Ectodermal cell (in vitro differentiated cells): ENCODE measurements at regions not wholly inside any gene's neighbourhood (a gene's known extent, or its start where the extent isn't known, plus 50 kb on each side); places are given as distances from the start of the nearest gene placed in this dataset.

Source experiments
- H3K27ac ChIP-seq: 2 replicates; pipeline ENCODE4 v1.7.0; 2013; ENCODE audit warnings: mild to moderate bottlenecking, low read depth, low read length; ENCODE audit not compliant: insufficient read depth, poor library complexity, severe bottlenecking
- H3K27me3 ChIP-seq: 2 replicates; pipeline ENCODE4 v1.7.0; 2013; ENCODE audit warnings: mild to moderate bottlenecking, low read length; ENCODE audit not compliant: insufficient read depth, control insufficient read depth, poor library complexity, severe bottlenecking
- H3K36me3 ChIP-seq: one replicate; pipeline ENCODE4 v1.7.0; 2013; ENCODE audit warnings: low read length; ENCODE audit not compliant: control insufficient read depth, insufficient read depth
- H3K4me1 ChIP-seq: one replicate; pipeline ENCODE4 v1.7.0; 2013; ENCODE audit warnings: low read length; ENCODE audit not compliant: control insufficient read depth, insufficient read depth
- H3K4me3 ChIP-seq: 2 replicates; pipeline ENCODE4 v1.7.0; 2013; ENCODE audit warnings: low read depth, low read length, control low read depth; ENCODE audit not compliant: insufficient read depth
- H3K9me3 ChIP-seq: 2 replicates; pipeline ENCODE4 v1.7.0; 2013; ENCODE audit warnings: mild to moderate bottlenecking, low read length, moderate library complexity; ENCODE audit not compliant: control insufficient read depth
- WGBS, 2 experiments: methylation state at CpG; one replicate each; pipeline ENCODE4 v1.1.7; 2013; ENCODE audit warnings: missing lambda C conversion rate in 2 of 2; 5-methylcytosine and 5-hydroxymethylcytosine counted together

DNA sequence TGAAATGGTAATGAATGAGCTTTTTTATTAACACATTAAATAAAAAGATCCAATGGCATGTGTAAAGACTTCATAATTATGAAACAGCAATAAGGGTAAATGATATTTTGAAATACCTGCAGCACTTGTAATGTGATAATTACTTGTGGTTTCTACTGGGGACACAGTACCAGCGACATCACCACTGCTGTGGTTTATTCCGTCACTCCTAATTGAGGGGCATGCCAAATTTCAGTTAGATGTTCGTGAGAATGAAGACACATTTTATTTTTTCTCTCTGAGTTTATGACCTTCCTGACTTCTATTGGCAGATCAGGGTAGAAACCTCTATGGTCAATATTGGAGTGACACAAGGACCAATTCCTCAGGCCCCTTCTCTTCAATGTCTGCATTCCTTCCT is 131.9 kb upstream of the XYLT1 start:
- Histone ChIP-seq H3K36me3 (no peaks in the 10 kb centered on the region), H3K4me1 (no peaks in the 10 kb centered on the region), H3K27ac (no peak overlapping the region), H3K4me3 (no peak overlapping the region), H3K9me3 (no peaks in the 10 kb centered on the region), H3K27me3 (no peaks in the 10 kb centered on the region)
- WGBS, 2 experiments = 95 to 97% methylated on average over 3 of the region's 3 CpGs

DNA sequence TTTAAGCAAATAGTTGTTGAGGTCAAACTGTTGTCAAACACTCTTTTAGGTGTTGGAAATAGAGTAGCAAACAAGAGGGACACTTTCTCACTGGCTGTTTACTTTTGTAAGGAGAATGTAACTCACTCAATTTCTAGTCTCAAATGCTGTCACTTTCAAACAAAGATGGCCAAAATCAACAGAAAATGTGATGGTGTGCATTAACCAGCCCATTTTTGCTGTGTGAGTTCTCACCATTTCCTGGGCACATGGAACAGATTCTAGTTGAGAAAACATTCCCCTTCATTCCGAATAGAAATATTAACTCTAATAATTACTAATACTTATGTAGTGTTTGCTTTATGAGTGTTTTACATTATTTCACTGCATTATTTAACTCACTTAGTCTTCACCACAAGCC is 128.2 kb upstream of the XYLT1 start:
- no peak overlapping the region for H3K4me3 ChIP-seq
- no peak overlapping the region for H3K27ac ChIP-seq
- H3K4me1 ChIP-seq = no peaks in the 10 kb centered on the region
- no CpG with 5 or more reads among the region's 1 CpG for WGBS, 2 experiments
- no peaks in the 10 kb centered on the region for H3K9me3 ChIP-seq
- H3K36me3 ChIP-seq = no peaks in the 10 kb centered on the region
- no peaks in the 10 kb centered on the region for H3K27me3 ChIP-seq

DNA sequence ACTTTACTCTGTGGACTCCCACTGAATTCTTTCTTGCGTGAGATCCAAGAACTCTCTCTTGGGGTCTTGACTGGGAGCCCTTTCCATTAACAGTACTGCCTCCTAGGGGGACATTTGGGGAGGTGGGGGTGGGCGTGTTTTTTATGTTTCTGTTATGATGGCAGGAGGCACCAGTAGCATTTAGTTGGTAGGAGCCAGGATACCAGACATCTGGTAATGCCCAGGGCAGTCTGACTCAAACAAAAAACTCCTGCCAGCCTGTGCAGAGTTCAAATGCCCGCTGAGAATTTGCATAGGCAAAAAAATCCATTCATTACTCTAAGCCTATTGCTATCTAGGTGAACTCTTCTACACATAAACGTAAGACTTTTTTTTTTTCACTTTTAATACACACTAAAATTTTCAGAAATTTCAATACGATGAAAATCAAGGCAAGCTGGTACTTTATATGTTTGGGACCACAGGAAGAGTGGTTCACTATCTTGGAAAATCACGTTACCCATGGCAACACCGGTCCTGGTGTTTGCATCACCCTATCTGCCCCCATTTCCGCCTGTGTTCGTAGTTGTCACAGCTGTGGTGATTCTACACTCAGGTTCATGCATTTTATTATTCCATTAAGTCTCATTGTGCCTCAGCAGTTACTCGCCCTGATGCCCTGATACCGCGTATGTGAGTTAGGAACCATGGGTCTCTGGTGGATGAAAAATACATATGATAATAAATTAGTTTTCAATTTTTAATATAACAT is 121.1 kb upstream of the XYLT1 start:
- 90 to 96% methylated on average over 10 to 12 of the region's 12 CpGs for WGBS, 2 experiments
- Histone ChIP-seq H3K4me3 (no peak overlapping the region), H3K27me3 (no peaks in the 10 kb centered on the region), H3K36me3 (no peaks in the 10 kb centered on the region), H3K27ac (no peak overlapping the region), H3K4me1 (no peaks in the 10 kb centered on the region), H3K9me3 (no peaks in the 10 kb centered on the region)

DNA sequence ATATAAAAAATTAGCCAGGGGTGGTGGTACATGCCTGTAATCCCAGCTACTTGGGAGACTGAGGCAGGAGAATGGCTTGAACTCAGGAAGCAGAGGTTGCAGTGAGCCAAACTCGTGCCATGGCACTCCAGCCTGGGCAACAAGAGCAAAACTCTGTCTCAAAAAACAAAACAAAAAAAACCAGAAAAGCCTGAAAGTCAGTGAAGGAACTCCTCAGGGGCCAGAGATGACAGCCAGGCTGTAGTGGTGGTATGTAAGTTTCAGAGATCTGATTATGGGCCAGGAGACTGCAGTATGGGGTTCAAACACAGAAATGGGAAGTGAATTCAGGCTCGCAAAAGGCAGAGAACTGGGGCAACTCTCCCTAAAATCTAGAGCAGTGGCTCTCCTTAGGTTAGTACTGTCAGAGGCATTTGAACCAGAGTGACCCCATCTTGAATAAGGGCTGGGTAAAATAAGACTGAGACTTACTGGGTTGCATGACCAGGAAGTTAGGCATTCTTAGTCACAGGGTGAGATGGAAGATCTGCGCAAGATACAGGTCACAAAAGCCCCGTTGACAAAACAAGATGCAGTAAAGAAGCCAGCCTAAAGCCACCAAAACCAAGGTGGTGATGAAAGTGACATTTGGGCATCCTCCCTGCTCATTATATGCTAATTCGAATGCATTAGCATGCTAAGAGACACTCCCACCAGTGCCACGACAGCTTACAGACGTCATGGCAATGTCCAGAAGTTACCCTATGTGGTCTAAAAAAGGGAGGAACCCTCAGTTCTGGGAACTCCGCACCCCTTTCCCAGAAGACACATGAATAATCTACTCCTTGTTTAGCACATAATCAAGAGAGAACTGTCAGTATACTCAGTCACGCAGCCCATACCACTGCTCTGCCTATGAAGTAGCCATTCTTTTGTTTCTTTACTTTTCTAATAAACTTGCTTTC is 120.2 kb upstream of the XYLT1 start:
- Histone ChIP-seq H3K9me3 (no peaks in the 10 kb centered on the region), H3K36me3 (no peaks in the 10 kb centered on the region), H3K27me3 (no peaks in the 10 kb centered on the region), H3K27ac (no peak overlapping the region), H3K4me3 (no peak overlapping the region), H3K4me1 (no peaks in the 10 kb centered on the region)
- WGBS, 2 experiments = 90 to 91% methylated on average over 9 of the region's 9 CpGs

DNA sequence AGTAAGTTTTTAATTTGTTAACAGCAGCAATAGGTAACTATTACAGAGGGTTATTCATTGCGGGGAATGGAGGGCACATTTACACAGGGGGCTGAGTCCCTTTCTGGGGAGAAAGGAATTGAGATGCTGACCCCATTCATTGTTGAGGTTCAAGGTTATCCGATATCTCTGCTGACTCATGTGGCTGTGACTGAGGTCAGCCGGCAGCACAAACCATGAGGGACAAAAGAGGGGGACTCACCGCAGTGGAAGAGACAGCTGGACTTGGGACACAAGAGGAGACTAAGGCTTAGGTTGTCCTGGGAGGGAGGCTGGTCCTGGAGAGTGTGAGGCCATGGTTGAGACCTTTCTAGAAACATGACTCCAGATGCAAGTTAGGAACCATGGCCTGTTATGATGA is 119.1 kb upstream of the XYLT1 start:
- Histone ChIP-seq H3K27ac (no peak overlapping the region), H3K27me3 (no peaks in the 10 kb centered on the region)
- WGBS, 2 experiments = 91 to 94% methylated on average over 4 of the region's 4 CpGs

DNA sequence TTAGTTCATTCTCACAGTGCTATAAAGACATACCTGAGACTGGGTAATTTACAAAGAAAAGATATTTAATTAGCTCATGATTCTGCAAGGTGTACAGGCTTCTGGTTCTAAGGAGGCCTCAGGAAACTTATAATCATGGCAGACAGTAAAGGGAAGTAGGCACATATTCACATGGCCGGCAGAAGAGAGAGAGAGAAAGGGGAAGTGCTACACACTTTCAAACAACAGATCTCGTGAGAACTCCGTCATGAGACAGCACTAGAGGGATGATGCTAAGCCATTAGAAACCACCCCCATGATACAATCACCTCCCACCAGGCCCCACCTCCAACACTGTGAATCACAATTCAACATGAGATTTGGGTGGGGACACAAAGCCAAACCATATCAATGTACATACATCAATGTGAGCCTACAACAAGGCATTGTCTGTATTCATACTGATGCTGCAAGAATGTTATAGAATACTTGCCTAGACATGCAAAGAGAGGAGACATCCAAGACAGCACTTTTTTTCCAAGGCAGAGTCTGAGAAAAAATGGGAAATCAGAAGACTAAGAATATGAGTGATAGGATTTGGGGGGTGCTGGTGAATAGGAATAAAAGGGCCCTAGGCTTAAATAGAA is 114.8 kb upstream of the XYLT1 start:
- WGBS, 2 experiments = 90 to 94% methylated on average over 3 of the region's 3 CpGs
- Histone ChIP-seq H3K27ac (no peak overlapping the region), H3K27me3 (no peaks in the 10 kb centered on the region), H3K4me3 (no peak overlapping the region), H3K36me3 (no peaks in the 10 kb centered on the region), H3K9me3 (no peaks in the 10 kb centered on the region), H3K4me1 (no peaks in the 10 kb centered on the region)

More for the DNA sequence above, 119.1 kb upstream of the XYLT1 start:
- no peak overlapping the region for H3K4me3 ChIP-seq
- H3K36me3 ChIP-seq = no peaks in the 10 kb centered on the region
- no peaks in the 10 kb centered on the region for H3K4me1 ChIP-seq
- no peaks in the 10 kb centered on the region for H3K9me3 ChIP-seq

DNA sequence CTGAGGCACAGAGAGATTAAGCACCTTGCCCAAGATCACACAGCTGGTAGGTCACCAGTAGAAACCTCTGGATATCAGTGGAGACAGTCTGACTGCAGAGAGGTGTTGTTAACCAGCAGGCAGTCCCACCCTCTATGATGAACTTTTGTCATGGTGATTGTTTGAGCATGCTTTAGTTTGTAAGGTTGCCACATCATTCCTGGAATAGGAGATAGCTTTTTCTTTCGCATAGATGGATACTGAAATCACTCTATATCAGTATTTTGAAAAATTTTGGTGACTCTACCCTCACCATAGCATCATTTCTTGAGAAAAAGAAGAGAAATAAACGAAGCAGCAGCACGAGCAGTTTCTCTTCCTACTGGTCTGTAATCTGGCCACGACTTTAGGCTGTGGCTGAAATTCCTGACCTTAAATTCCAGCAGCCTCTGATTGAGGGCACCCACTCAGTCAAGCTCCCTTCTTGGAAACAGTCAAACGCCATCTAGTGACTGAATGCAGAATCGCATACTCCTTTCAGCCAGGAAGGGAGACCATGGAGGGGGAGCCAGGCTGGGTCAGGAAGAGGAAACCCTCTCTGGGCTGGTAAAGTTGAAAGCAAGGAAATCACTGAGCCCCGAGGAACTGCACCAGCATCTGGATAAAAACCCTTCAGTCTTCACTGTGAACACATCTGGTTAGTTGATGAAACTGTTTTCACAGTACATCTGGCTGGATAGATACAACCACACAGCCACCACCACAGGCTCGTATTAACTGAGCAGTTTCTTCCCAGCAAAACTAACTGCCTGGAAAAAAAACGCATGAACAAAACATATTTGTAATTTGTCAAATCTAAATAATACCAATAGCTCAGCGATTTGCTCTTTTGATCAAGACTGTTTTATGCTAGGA is 108.5 kb upstream of the XYLT1 start:
- H3K36me3 ChIP-seq = no peaks in the 10 kb centered on the region
- H3K4me3 ChIP-seq = no peak overlapping the region
- H3K27ac ChIP-seq = no peak overlapping the region
- no peaks in the 10 kb centered on the region for H3K4me1 ChIP-seq
- 28 to 34% methylated on average over 8 to 10 of the region's 10 CpGs for WGBS, 2 experiments
- no peaks in the 10 kb centered on the region for H3K9me3 ChIP-seq
- no peaks in the 10 kb centered on the region for H3K27me3 ChIP-seq

DNA sequence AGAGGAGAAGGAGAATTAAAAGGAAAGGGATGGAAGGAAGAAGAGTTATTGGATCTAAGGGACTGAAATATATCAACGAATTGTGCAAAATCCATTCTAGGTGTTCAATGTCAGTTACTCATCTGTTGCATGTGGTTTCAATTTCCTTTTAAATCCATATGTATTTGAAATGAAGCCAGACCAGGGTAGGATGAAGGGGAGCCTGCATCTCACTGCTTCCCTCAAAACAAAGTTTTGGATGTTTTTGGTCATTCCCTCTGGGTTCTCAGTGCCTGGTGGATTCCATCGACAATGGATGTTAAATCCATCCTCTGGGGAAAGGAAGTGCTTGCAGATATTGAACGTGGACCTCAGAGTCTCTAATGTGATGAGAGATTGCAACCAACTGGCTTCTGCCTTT is 103.5 kb upstream of the XYLT1 start:
- Histone ChIP-seq H3K4me1 (no peaks in the 10 kb centered on the region), H3K27ac (no peak overlapping the region), H3K27me3 (no peaks in the 10 kb centered on the region), H3K4me3 (no peak overlapping the region), H3K36me3 (no peaks in the 10 kb centered on the region), H3K9me3 (no peaks in the 10 kb centered on the region)
- WGBS, 2 experiments = 91 to 94% methylated on average over 3 of the region's 3 CpGs

DNA sequence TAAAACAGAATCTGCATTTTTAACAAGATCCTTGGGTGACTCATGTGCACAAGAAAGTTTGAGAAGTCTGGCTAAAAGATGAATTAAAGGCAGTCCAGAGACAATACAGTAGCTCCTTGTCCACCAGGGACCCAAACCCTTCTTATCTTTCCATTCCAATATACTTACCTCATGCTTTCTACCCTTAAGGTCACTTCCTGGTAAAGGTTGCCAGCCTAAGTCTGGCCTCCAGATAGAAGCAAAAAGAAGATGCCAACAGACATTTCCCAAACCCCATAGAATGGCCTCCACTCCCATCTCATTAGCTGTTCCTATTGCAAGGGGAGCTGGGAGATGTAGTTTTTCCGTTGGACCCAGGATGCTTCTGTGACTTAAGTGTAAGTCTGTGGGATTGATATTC is 101.4 kb upstream of the XYLT1 start:
- Histone ChIP-seq H3K36me3 (no peaks in the 10 kb centered on the region), H3K4me1 (no peaks in the 10 kb centered on the region), H3K27ac (no peak overlapping the region), H3K27me3 (no peaks in the 10 kb centered on the region), H3K4me3 (no peak overlapping the region), H3K9me3 (no peaks in the 10 kb centered on the region)
- WGBS, 2 experiments = 96 to 100% methylated on average over 1 of the region's 1 CpG
